ENCODE measurements at regions not wholly inside any gene's neighbourhood (a gene's known extent, or its start where the extent isn't known, plus 50 kb on each side); places are given as distances from the start of the nearest gene placed in this dataset.

GRCh38 chr1:38207275-38207674 is 160.7 kb upstream of the POU3F1 start:
- TF ChIP-seq ISL1 (CRISPR knock-in tag; IDR thresholded peaks at IDR 0.05) (no peak), TOX (CRISPR knock-in tag; IDR thresholded peaks at IDR 0.05; ENCODE audit: borderline replicate concordance) (no peak), RARB (CRISPR knock-in tag; IDR thresholded peaks at IDR 0.05) (no peak), ZNF565 (CRISPR knock-in tag; conservative IDR thresholded peaks at IDR 0.05; ENCODE audit: low read depth) (no peak), BACH2 (CRISPR knock-in tag; IDR thresholded peaks at IDR 0.05; ENCODE audit: borderline replicate concordance) (no peak), TSHZ2 (CRISPR knock-in tag; IDR thresholded peaks at IDR 0.05) (no peak), ESRRG (CRISPR knock-in tag; IDR thresholded peaks at IDR 0.05) (no peak), PATZ1 (CRISPR knock-in tag; IDR thresholded peaks at IDR 0.05; ENCODE audit: borderline replicate concordance) (no peak), PPARA (CRISPR knock-in tag; IDR thresholded peaks at IDR 0.05; ENCODE audit: borderline replicate concordance) (no peak), ZC3H10 (CRISPR knock-in tag; IDR thresholded peaks at IDR 0.05) (no peak), ZNF70 (CRISPR knock-in tag; IDR thresholded peaks at IDR 0.05) (no peak), CSDC2 (CRISPR knock-in tag; IDR thresholded peaks at IDR 0.05) (no peak)

Data from SK-N-SH treated with all-trans-retinoic acid at 6 μM for 48 hours (cell line).